Fibroblast of peridontal ligament (primary cell): ENCODE measurements at regions not wholly inside any gene's neighbourhood (a gene's known extent, or its start where the extent isn't known, plus 50 kb on each side); places are given as distances from the start of the nearest gene placed in this dataset.

Experiments
- DNase-seq: peaks from one replicate; pipeline ENCODE4 v3.0.0-alpha.2; 2010; ENCODE audit errors: extremely low read depth

DNA sequence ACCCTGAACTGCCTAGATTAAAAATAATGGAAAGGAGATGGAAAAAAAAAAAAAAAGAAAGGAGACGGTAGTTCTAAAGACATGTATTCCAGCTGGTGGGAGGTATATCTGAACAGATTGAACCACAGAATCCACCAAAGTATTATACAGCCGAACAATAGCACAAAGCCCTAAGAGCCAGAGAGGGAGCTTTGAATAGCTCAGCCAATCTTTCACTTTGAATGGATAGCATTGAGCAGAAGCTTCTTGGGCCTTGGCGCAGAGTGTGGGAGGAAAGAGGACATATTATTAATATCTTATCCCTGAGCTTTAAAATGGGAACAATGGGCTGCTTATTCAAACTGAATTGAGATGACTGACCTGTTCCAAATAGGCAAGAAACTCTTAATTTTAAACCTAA lies 147.8 kb upstream of the PAQR3 start:
- DNase-seq = no peak

DNA sequence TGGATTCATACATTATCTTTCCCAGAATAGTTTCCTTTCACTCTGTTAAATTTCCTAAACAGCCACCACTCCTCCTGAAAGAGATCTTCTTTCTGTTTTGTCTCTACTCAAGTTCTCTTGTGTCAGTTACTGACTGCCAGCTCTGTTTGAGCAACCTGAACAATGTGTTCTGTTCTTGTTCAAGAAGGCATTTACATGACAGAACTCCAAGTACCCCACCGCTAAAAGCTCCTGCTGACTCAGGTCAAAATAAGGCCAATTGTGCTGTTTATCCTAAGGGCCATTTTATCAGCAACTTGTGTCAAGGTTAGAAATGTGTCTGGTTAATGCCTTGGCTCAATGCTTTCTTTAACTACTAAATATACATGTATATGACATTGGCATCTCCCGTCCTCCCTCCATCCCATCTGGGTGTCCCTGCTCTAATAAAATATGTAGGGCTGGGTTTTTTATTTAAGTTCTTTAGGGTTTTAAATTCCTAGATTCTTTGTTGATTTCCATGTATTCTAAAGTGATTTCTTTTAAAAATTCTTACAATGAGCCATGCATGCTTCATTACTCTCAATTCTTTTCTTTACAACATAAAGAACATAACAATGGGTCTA lies 144.3 kb upstream of the PAQR3 start:
- DNase-seq = no peak

DNA sequence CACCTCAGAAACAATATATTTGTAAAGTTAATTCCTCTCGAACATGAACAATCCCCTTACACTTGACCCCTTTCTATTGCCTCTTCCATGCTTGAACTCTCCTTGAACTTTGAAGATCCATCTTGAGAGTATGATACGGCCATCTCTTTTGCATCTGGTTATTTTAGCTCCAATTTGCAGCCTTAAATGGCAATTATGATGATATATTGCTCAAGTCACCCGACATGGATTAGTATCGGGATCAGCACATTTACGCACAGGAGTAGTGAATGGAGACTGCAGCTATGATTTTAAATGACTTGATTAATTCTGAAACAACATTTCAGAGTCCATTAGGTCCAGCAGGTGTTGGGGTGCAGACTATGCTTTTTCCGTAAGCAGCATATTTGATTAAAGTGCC lies 143.8 kb upstream of the PAQR3 start:
- no peak for DNase-seq

DNA sequence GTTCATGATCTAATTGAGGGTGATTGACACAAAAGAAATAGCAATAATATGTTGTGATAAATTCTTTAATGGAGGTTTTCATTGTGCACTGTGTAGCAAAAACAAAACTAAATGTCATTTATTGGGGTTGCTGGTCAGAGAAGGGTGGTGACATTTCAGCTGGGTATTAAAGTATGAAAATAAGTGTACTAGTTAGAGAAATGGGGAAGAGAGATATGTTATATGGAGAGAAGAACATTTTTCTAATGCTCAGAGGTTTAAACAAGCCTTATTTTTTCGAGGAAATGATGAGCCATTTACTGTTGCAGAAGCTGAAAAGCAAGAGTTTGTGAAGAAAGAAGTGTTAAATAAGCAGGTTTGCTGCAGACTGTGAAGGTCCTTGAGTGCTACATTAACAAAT lies 142.7 kb upstream of the PAQR3 start:
- DNase-seq = no peak

DNA sequence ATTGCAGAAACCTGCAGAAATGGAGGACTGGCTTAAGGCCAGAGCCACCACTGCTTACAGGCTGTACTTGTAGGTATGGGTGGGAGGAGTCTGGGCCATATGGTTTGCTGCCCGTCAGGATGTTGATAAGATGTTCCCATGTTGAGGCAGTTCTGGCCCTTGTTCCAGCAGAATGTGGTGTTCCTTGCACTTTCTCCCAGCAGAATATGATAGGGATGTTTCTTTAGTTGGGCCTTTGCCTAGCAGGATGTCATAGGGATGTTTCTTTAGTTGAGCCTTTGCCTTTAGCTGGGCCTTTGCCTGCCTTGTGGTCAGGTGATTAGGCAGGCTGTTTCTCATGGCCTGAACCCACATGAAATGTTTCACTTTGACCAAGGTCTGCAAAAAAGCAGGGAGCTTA lies 139.1 kb upstream of the PAQR3 start:
- no peak for DNase-seq

GRCh38 chr4:79074040-79074439 lies 134.8 kb upstream of the PAQR3 start:
- no peak for DNase-seq

GRCh38 chr4:79073471-79073870 lies 134.2 kb upstream of the PAQR3 start:
- no peak for DNase-seq

GRCh38 chr4:79065262-79065661 lies 126.0 kb upstream of the PAQR3 start:
- DNase-seq = no peak

DNA sequence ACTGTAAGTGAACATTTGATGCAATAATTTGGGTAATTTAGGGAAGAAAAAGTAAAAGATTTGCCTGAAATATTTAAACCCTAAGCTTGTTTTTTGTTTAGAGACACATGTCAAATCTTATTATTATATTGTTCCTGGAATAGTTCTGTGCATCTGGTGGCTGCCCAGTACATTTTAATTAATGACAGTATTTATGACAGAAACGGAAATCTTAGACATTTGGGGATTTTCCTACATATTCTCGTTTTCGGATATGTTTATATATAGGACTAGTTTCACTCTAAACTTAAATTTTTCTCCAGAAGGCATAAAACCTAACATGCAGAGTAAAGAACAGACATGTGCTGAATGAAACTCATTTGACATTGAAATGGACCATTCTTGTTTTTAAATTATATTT lies 125.6 kb upstream of the PAQR3 start:
- DNase-seq = no peak

GRCh38 chr4:79059631-79060399 lies 120.6 kb upstream of the PAQR3 start:
- no peak for DNase-seq

DNA sequence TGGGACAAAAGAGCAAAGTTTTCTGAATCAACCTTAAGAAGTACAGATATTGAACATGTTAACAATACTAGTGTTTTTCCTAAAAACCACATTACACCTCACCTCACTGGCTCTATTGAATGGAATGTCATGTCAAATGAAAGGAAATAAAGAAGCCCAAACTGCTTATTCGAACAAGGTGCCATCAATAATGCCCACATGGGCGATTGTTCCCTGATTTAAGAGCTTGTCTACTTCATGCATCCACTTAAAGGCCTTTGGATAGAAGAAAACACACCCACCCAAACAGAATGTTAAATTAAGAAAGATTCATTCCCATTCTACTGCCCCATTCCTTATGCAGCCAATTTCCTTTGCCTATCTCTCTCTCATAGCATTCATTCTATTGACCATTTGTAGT lies 118.5 kb upstream of the PAQR3 start:
- no peak for DNase-seq

- no peak for DNase-seq
Measured at GRCh38 chr4:79053754-79054153, 114.5 kb upstream of the PAQR3 start.

- DNase-seq = no peak
Measured at GRCh38 chr4:79050541-79050880, 111.3 kb upstream of the PAQR3 start.

GRCh38 chr4:79049840-79050540 lies 110.8 kb upstream of the PAQR3 start:
- no peak for DNase-seq

DNA sequence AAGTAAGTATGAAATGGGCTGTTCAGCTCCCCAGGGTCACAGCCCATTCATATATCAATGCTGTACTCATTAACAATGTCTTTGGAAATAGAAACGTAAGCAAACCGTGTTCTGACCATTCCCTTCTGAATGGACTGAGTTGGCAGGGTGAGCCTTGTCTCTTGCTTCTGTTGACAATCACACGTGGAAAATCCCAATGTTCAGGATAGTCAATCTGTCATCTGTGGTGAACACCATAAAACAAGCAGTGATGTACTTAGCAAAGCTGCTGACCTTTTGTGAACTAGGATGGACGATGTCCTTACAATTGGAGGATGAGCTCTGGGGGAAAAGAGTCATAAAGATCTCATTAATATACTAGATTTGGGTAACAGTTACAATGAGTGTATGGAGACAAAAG lies 109.6 kb upstream of the PAQR3 start:
- no peak for DNase-seq

- DNase-seq = no peak
Measured at GRCh38 chr4:79047316-79047715, 108.1 kb upstream of the PAQR3 start.

GRCh38 chr4:79046016-79046592 lies 106.9 kb upstream of the PAQR3 start:
- DNase-seq = no peak

- DNase-seq = no peak
Measured at GRCh38 chr4:79044141-79044659, 105.0 kb upstream of the PAQR3 start.

GRCh38 chr4:79043138-79043537 lies 103.9 kb upstream of the PAQR3 start:
- DNase-seq = no peak

DNA sequence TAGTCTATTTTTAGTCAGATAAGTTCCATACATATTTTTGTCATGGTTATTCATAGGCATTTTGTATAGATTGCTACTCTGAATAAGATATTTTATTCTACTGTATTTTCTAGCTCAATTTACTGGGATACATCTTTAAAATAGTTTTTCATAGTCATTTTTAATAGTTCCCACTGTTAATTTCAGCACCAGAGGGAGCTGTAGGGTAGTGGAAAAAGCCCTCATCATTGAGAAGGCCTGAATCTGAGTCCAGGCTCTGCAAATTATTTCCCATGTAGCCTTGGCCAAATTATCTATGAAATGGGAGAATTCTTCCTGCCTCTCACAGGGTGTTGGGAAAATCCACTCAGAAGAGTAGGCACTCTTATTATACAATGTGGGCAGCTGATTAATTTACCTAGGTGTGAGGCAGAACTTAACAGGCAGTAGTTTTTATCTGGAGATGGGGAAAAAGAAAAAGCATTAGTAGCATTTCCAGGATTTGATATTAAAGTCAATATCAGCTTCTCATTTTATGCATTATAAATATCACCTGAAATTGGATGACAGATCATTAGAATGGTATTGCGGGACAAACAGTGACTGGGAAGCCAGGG lies 102.9 kb upstream of the PAQR3 start:
- peak; percentile 53 for DNase-seq

- no peak for DNase-seq
Measured at GRCh38 chr4:79034544-79034943, 95.3 kb upstream of the PAQR3 start.

- no peak for DNase-seq
Measured at GRCh38 chr4:79030973-79031372, 91.7 kb upstream of the PAQR3 start.
